Activated CD4-positive, alpha-beta T cell treated with anti-CD3 and anti-CD28 coated beads for 36 hours (primary cell): ENCODE measurements at regions not wholly inside any gene's neighbourhood (a gene's known extent, or its start where the extent isn't known, plus 50 kb on each side); places are given as distances from the start of the nearest gene placed in this dataset.
A peak's percentile ranks its signal among the peaks of the same experiment; 100 is the strongest.

Experiments used
- ATAC-seq: fragments of 200-7000 bp; cut with Tn5 transposase; one replicate; pipeline ENCODE4 v1.10.0; 2021; ENCODE audit warnings: mild to moderate bottlenecking, moderate library complexity
- CTCF ChIA-PET: fragments of 350-600 bp; sonication (Branson Sonifier 250); formaldehyde crosslinking; loops from one replicate; lab custom pipeline; 2021; ENCODE audit warnings: antibody characterized with exemption; lab: Charles Lee
- POLR2A ChIA-PET: fragments of 350-600 bp; sonication (Branson Sonifier 250); formaldehyde crosslinking; loops from one replicate; lab custom pipeline; 2021; ENCODE audit warnings: antibody characterized with exemption, inconsistent platforms; lab: Charles Lee
- DNase-seq: peaks from one replicate; pipeline ENCODE4 v3.0.0-alpha.2; 2020
- H3K27ac Mint-ChIP-seq: one replicate; pipeline ENCODE4 v1.8.0; 2021; ENCODE audit warnings: mixed read lengths
- H3K27me3 Mint-ChIP-seq: one replicate; pipeline ENCODE4 v1.8.0; 2021; ENCODE audit warnings: mixed read lengths
- H3K36me3 Mint-ChIP-seq: one replicate; pipeline ENCODE4 v1.8.0; 2021; ENCODE audit warnings: low read depth, mixed read lengths
- H3K4me1 Mint-ChIP-seq: one replicate; pipeline ENCODE4 v1.8.0; 2021; ENCODE audit warnings: mixed read lengths
- H3K4me3 Mint-ChIP-seq: one replicate; pipeline ENCODE4 v1.8.0; 2021; ENCODE audit warnings: mild to moderate bottlenecking, moderate library complexity, mixed read lengths
- H3K9me3 Mint-ChIP-seq: one replicate; pipeline ENCODE4 v1.8.0; 2021; ENCODE audit warnings: low read depth, mixed read lengths
- intact Hi-C, 2 experiments: fragments of 100-400 bp; cut with DNase I in 1 of 2; cut with micrococcal nuclease in 1 of 2; formaldehyde crosslinking; loops; one replicate each; pipeline versions ENCODE4 v1.14.2 to v1.15.1; 2022 to 2024; cut with DNase I, micrococcal nuclease

- Mint-ChIP-seq H3K36me3 (no peaks in the 10 kb centered on the region), H3K4me3 (no peak overlapping the region), H3K27ac (peak overlapping the region; percentile 73), H3K27me3 (peaks cover 3% of the 10 kb centered on the region), H3K9me3 (no peaks in the 10 kb centered on the region), H3K4me1 (peaks cover 9% of the 10 kb centered on the region)
- ATAC-seq (peak; percentile 86), DNase-seq (peak; percentile 70)
- POLR2A ChIA-PET = interaction anchor here (0.6 kb wide), 1 partner anchor 422 kb away, joined by 3 read pairs; no protein-coding TSS in a partner anchor
- intact Hi-C loops = no loop called here
- CTCF ChIA-PET = interaction anchor here (0.7 to 1.0 kb wide), 2 partner anchors 9 to 1169 kb away, joined by 4 to 5 read pairs; no protein-coding TSS in a partner anchor
These were observed 207.1 kb downstream of the NFATC2 start for GRCh38 chr20:51335329-51335841.

GRCh38 chr20:51334609-51335008, 207.9 kb downstream of the NFATC2 start:
- intact Hi-C loops = no loop called here
- H3K4me3 Mint-ChIP-seq = no peak overlapping the region
- no peaks in the 10 kb centered on the region for H3K9me3 Mint-ChIP-seq
- peaks cover 9% of the 10 kb centered on the region for H3K4me1 Mint-ChIP-seq
- POLR2A ChIA-PET = no interaction called here
- no peaks in the 10 kb centered on the region for H3K36me3 Mint-ChIP-seq
- DNase-seq (no peak), ATAC-seq (no peak)
- CTCF ChIA-PET = no interaction called here
- peaks cover 3% of the 10 kb centered on the region for H3K27me3 Mint-ChIP-seq
- no peak overlapping the region for H3K27ac Mint-ChIP-seq

DNA sequence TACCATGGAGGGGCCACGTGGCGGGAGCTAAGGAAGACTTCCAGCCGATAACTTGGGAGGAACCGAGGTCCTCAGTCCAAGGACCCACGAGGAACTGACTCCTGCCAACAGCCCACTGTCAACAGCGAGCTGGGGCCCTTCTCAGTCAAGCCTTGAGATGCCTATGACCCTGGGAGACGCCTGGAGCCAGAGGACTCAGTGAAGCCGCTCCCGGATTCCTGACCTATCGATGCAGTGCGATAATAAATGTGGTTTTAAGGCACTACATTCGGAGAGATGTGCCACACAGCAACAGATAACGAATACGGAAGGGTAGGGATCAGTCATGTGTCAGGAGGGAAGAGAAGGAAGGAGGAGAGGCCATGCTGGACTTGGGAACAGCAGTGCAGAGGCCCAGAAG, 208.5 kb downstream of the NFATC2 start:
- CTCF ChIA-PET = interaction anchor here (0.5 to 1.5 kb wide), 5 partner anchors 10 to 297 kb away, joined by 3 to 4 read pairs (median 4); no protein-coding TSS in a partner anchor
- no peak for ATAC-seq
- H3K27ac Mint-ChIP-seq = no peak overlapping the region
- intact Hi-C loops = no loop called here
- no peaks in the 10 kb centered on the region for H3K9me3 Mint-ChIP-seq
- H3K27me3 Mint-ChIP-seq = peaks cover 3% of the 10 kb centered on the region
- H3K36me3 Mint-ChIP-seq = no peaks in the 10 kb centered on the region
- no peak for DNase-seq
- no peak overlapping the region for H3K4me3 Mint-ChIP-seq
- H3K4me1 Mint-ChIP-seq = peaks cover 9% of the 10 kb centered on the region
- POLR2A ChIA-PET = no interaction called here

GRCh38 chr20:51333446-51333845, 209.1 kb downstream of the NFATC2 start:
- Mint-ChIP-seq H3K27me3 (peaks cover 3% of the 10 kb centered on the region), H3K27ac (no peak overlapping the region), H3K4me1 (peaks cover 9% of the 10 kb centered on the region), H3K36me3 (no peaks in the 10 kb centered on the region), H3K9me3 (no peaks in the 10 kb centered on the region), H3K4me3 (no peak overlapping the region)
- ATAC-seq (no peak), DNase-seq (no peak)
- ChIA-PET CTCF (interaction anchor here (0.5 to 1.8 kb wide), 9 partner anchors 9 to 1080 kb away, joined by 3 to 6 read pairs (median 4); no protein-coding TSS in a partner anchor), POLR2A (no interaction called here)
- intact Hi-C loops = no loop called here

- no peak overlapping the region for H3K4me3 Mint-ChIP-seq
- H3K9me3 Mint-ChIP-seq = no peaks in the 10 kb centered on the region
- intact Hi-C loops = no loop called here
- ChIA-PET POLR2A (no interaction called here), CTCF (interaction anchor here (1.5 kb wide), 2 partner anchors 8 to 24 kb away, joined by 4 to 5 read pairs; no protein-coding TSS in a partner anchor)
- H3K27ac Mint-ChIP-seq = no peak overlapping the region
- H3K27me3 Mint-ChIP-seq = peaks cover 3% of the 10 kb centered on the region
- ATAC-seq (no peak), DNase-seq (no peak)
- H3K4me1 Mint-ChIP-seq = peaks cover 5% of the 10 kb centered on the region
- no peaks in the 10 kb centered on the region for H3K36me3 Mint-ChIP-seq
These were observed 211.0 kb downstream of the NFATC2 start for GRCh38 chr20:51331481-51331880.

GRCh38 chr20:51329845-51330244, 212.7 kb downstream of the NFATC2 start:
- H3K36me3 Mint-ChIP-seq = no peaks in the 10 kb centered on the region
- peaks cover 4% of the 10 kb centered on the region for H3K27me3 Mint-ChIP-seq
- H3K27ac Mint-ChIP-seq = no peak overlapping the region
- ChIA-PET CTCF (interaction anchor here (2.1 to 7.6 kb wide), 2 partner anchors 340 to 348 kb away, joined by 7 to 126 read pairs; no protein-coding TSS in a partner anchor), POLR2A (no interaction called here)
- intact Hi-C loops = no loop called here
- H3K4me1 Mint-ChIP-seq = no peaks in the 10 kb centered on the region
- no peaks in the 10 kb centered on the region for H3K9me3 Mint-ChIP-seq
- no peak overlapping the region for H3K4me3 Mint-ChIP-seq
- DNase-seq = no peak
- ATAC-seq = no peak

DNA sequence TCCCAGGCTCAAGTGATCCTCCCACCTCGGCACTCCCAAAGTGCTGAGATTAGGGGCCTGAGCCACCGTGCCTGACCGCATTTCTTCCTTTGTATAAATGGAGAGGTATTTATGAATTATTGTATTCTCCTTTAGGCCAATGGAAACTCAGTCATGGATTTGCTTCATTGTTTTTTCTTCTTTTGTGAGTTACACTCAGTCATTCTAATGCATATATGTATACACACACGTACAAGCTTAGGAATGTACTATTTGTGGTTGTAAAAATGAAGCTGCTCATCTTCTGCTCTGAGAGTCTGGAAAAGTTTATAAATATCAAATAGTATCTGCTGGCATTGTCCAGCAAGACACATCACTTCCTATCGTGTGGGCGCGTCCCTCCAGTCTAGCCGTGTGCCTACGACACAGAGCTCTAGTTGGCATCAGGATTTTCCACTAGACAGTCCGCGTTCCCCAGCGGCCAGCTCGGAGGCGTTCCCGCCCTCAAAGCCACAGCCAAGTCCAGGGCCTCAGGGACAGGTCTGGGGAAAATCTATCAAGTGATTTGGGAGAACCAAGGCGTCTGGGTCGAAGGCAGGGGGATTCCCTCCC, 215.2 kb downstream of the NFATC2 start:
- Mint-ChIP-seq H3K36me3 (no peaks in the 10 kb centered on the region), H3K4me1 (no peaks in the 10 kb centered on the region), H3K27ac (no peak overlapping the region), H3K9me3 (no peaks in the 10 kb centered on the region), H3K4me3 (no peak overlapping the region), H3K27me3 (peaks cover 2% of the 10 kb centered on the region)
- no peak for ATAC-seq
- CTCF ChIA-PET = interaction anchor here (1.0 to 7.6 kb wide), 7 partner anchors 10 to 345 kb away, joined by 3 to 126 read pairs (median 5); no protein-coding TSS in a partner anchor
- no peak for DNase-seq
- intact Hi-C loops = no loop called here
- POLR2A ChIA-PET = no interaction called here

DNA sequence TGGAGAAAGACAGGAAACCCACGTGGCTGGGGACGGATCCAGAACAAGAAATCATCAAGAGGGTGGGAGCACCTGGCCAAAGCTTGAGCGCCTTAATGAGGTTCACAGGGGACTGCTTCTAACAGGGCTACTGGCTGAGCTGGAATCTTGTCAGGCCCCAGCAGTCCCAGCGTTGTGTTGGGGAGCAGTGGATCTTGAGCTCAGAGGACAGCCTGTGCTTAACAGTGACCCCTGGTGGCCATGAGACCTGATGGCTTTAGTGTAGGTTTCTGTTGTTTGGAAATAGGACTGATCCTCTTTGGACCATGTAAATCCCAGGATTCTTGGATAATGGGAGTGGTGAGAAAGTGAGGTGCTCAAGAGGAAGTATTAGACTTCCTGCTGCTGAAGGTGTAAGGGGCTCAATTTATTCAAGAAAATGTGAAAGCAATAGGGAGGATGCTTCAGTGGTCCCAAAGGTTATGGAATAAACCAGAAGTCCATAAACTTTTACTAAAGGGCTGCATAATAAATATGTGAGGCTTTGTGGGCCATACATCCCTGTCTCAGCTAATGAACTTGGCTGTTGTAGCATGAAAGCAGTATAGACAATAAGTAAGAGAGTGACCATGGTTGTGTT, 216.2 kb downstream of the NFATC2 start:
- H3K36me3 Mint-ChIP-seq = no peaks in the 10 kb centered on the region
- H3K4me1 Mint-ChIP-seq = no peaks in the 10 kb centered on the region
- no peaks in the 10 kb centered on the region for H3K9me3 Mint-ChIP-seq
- CTCF ChIA-PET = interaction anchor here (0.5 to 7.6 kb wide), 28 partner anchors 9 to 561 kb away, joined by 3 to 126 read pairs (median 4); no protein-coding TSS in a partner anchor
- intact Hi-C loops = loop anchor here (1.0 kb wide), 1 partner anchor 339 kb away; no protein-coding TSS in a partner anchor
- ATAC-seq (peak; percentile 36), DNase-seq (peak; percentile 78)
- no peak overlapping the region for H3K4me3 Mint-ChIP-seq
- POLR2A ChIA-PET = no interaction called here
- H3K27ac Mint-ChIP-seq = no peak overlapping the region
- peaks cover 2% of the 10 kb centered on the region for H3K27me3 Mint-ChIP-seq

DNA sequence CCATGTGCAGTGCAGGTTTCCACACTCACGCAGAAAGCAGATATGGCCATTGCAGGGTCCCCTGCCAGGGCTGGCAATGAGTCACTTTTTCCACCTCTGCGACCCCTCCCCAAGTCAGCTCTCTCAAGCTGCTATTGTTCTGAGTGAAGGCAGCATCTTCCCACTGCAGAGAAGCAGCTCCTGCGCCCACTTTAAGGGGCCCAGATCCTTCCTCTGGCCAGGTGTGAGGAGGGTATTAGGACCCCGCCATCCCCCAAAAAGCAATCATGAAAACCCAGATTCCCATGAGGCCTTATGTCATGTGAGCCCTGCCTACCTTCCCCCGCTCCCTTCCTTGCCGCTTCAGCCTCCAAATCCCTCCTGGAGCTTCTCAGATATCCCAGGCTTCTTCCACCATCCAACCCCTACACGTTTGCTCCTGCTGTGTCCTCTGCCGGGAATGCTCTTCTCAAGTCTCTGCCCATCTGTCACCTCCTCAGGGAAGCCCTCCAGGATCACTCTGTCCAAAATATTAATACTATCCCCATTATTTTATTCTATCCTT, 220.3 kb downstream of the NFATC2 start:
- ChIA-PET CTCF (interaction anchor here (0.6 to 7.6 kb wide), 5 partner anchors 13 to 496 kb away, joined by 3 to 126 read pairs (median 3); no protein-coding TSS in a partner anchor), POLR2A (no interaction called here)
- no peak for DNase-seq
- no peak overlapping the region for H3K27ac Mint-ChIP-seq
- intact Hi-C loops = no loop called here
- no peak overlapping the region for H3K4me3 Mint-ChIP-seq
- no peaks in the 10 kb centered on the region for H3K36me3 Mint-ChIP-seq
- ATAC-seq = no peak
- no peaks in the 10 kb centered on the region for H3K9me3 Mint-ChIP-seq
- no peaks in the 10 kb centered on the region for H3K4me1 Mint-ChIP-seq
- H3K27me3 Mint-ChIP-seq = peaks cover 2% of the 10 kb centered on the region

DNA sequence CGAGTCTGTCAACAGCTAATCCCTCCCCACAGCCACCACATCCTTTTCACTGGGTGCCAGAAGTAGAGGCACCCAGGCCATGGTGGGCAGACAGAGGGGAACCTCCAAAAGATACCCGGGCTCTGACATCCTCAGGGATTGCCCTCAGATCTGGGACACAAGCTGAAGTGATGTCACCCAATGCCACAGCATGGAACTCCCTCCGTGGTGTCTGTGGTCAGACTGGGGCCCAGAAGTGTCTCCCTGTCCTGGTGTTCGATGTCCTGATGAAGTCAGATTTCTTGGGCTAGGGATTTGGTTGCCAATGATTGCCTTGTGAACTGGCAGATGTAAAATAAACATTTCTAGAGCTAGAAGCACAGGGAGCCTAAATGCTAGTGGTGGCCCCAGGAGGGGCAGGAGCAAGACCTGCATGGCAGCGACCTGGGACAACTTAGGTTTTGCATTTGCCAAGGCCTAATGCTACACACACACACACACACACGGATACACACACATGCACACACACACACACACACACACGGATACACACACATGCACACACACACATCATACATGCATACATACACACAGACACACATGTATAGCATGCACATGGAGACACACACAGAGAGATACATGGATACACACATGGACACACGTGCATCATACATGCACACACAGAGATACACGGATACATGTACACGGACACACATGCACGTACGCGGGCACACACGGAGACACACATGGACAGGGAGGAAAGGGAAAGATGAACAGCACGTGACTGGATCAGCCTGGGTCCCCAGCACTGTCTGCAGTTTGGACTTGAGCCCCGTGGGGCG, 221.0 kb downstream of the NFATC2 start:
- H3K27me3 Mint-ChIP-seq = peaks cover 2% of the 10 kb centered on the region
- H3K27ac Mint-ChIP-seq = no peak overlapping the region
- ATAC-seq = no peak
- no peaks in the 10 kb centered on the region for H3K36me3 Mint-ChIP-seq
- DNase-seq = no peak
- intact Hi-C loops = no loop called here
- no peak overlapping the region for H3K4me3 Mint-ChIP-seq
- CTCF ChIA-PET = interaction anchor here (0.6 to 1.2 kb wide), 5 partner anchors 14 to 527 kb away, joined by 3 read pairs; partner anchors contain the start of gene BCAS4
- no peaks in the 10 kb centered on the region for H3K4me1 Mint-ChIP-seq
- POLR2A ChIA-PET = no interaction called here
- no peaks in the 10 kb centered on the region for H3K9me3 Mint-ChIP-seq

DNA sequence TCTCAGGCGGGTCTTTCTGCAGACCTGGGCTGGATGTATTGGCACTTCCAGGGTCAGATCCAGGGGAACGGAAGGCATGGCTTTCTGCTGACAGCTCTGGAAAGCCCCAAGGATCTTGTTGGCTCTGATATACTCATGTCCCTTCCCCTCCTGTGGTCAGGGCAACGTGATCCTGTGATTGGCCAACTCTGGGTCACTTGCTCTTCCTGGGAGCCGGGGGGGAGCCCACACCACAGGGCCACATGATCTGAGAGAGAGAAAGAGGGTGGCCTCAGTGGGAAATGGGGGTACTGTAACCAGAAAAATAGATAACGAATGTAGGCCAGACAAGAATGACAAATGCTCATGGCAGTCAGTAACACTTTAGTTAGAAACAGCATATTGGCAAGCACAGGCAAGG, 223.0 kb downstream of the NFATC2 start:
- intact Hi-C loops = no loop called here
- POLR2A ChIA-PET = no interaction called here
- Mint-ChIP-seq H3K4me3 (no peak overlapping the region), H3K27me3 (no peaks in the 10 kb centered on the region), H3K27ac (no peak overlapping the region), H3K4me1 (no peaks in the 10 kb centered on the region), H3K36me3 (no peaks in the 10 kb centered on the region), H3K9me3 (peaks cover 4% of the 10 kb centered on the region)
- DNase-seq (no peak), ATAC-seq (no peak)
- CTCF ChIA-PET = interaction anchor here (2.2 kb wide), 1 partner anchor 327 kb away, joined by 11 read pairs; no protein-coding TSS in a partner anchor
